HG03378 (cell line): ENCODE measurements at regions not wholly inside any gene's neighbourhood (a gene's known extent, or its start where the extent isn't known, plus 50 kb on each side); places are given as distances from the start of the nearest gene placed in this dataset.

Experiments
- ATAC-seq: cut with Tn5 transposase; IDR thresholded peaks from one replicate; pipeline ENCODE4 v1.9.1; 2021; ENCODE audit warnings: mild to moderate bottlenecking, moderate library complexity; ENCODE audit not compliant: unreplicated experiment

DNA sequence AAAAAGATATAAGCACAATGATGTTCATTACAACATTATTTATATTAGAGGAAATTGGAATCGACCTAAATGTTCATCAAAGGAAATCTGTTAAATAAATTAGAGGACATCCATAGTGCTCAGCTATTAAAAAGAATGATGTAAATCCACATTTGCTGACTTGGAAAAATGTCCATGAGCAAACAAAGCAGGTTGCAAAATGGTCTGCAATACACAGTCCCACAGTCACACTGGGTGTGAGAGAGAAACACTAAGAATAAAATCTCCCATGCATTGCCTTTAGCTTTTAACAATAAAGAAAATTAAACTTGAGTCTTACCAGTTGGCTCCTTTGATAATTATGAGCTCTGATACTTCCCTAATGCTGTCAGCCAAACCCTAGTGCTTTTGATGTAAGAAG is 811.1 kb upstream of the SALL3 start:
- no peak for ATAC-seq

DNA sequence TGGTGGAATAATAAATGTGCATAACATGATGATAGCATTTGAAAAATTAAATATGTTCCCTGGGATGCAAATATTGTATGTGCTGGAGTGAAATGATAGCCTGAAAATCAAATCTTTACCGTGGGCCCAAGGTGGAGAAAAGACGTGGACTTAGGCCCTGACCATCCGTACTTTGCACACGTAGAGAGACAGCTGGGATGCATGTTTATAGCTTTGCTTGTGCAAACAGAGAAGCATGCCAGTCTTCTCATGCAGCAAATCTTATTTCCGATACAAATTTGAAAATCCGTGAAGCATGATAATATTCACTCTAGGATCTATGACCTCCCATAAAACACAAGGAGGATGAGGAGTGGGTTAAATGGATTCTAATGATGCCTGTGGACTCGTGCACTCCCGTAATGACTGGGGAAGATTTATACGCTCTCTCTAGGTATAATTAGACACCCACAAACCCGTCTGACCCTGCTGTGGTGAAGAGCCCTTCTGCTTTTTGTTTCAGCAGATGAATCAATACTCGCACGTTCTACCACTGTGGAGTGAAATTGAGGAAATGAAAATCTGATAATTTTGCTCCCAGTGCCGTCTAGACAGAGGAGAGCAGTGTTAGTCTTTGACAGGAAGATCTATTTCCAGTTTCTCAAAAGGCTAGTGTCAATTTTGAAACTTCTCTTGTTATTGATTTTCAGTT is 810.3 kb upstream of the SALL3 start:
- ATAC-seq, result no peak

DNA sequence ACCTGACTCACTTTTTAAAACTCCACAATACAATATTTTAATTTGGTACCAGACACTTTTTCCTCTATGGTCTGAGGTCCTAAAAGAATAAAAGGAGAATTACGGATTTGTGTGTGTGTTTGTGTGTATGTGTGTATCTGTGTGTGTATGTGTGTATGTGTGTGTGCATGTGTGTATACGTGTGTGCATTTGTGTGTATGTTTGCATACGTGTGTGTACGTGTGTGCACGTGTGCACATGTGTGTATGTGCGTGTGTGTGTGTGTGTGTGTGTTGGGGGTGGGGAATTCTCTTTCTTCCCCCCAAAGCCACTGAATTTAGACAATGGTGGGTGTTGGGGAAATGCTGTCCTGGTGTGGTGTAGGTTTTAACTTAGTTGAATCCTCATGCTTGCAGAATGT is 807.7 kb upstream of the SALL3 start:
- no peak for ATAC-seq

DNA sequence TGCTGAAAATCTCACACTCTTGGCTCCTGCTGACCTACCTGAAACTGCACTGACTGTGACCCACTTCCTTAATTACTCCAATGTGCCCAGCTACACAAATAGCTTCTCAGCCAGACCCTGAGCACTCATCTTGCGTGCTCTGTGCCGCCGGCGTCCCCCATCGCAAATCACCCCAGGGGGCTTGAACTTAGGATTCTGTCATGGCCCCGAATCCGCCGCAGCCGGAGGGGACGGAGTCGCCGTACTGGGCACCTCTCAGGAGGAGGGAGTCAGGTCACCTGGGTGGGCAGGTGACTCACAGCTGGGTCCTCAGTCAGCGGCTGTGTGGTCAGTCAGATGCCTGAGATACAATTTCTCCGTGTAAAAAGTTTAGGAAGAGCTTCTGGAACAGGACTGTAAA is 804.9 kb upstream of the SALL3 start:
- ATAC-seq, result no peak

DNA sequence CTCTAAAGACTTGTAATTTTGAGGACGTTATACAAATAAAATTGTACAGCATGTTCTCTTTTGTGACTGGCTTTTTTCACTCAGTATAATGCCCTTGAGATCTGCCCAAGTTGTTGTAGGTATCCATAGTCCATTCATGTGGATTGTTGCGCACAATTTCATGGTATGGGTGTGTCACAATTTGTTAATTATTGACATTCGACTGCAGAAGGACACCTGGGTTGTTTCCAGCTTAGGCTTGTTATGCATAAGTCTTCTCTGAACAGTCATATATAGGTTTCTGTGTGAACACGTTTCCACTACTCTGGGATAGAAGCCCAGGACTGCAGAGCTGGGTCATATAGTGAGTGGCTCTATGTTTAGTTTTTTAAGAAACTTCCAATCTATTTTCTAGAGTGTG is 800.8 kb upstream of the SALL3 start:
- ATAC-seq, result no peak

DNA sequence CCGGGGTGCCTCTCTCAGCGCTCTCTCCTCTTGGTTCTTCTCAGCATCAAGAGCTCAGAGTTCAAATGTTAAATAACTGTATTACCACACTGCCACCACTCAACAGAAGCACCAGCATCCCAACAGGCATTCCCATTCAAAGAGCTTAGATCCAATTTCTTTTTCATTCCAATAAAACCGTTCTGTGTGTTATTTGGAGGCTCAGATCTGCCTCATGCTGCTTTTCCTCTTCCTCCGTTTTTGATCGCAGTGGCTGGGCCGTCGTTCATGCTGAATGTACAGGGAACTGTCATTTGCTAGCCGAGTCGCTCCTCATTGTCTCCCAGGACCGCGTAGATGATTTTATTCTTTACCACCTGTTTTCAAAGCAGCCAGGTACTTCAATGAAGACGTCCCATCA is 798.9 kb upstream of the SALL3 start:
- ATAC-seq, result no peak

DNA sequence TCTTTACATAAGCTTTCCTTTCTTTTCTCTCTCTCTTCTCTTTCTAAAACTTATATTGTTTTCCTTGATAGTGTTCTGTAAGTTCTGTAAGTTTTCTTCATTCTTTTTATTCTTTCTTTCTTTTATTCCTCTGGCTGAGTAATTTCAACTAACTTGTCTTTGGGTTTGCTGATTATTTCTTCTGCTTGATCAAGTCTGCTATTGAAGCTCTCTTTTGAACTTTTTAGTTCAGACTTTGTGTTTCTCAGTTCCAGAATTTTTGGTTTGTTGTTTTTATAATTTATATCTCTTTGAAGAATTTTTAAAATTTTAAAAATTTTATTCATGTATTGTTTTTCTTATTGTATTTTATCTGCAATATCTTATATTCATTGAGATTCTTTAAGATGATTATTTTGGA is 795.8 kb upstream of the SALL3 start:
- ATAC-seq, result no peak

DNA sequence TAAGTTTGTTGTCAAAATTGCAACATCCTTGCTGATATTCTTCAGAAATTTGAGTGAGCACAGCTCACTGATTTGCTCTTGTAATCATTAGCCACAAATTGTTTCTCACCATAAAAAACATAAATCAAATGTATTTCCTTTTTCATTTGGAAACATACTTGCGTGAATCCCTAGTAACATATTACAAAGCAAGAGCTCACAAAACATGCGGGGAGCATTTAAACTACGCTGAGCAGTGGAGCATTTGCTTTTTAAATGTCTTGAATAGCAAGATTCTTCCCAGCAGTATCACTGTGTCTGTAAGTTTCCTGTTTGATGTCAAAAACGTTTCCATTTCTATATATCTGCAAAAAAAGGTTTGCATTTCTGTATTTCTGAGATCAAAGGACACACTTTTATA is 788.3 kb upstream of the SALL3 start:
- ATAC-seq, result no peak

DNA sequence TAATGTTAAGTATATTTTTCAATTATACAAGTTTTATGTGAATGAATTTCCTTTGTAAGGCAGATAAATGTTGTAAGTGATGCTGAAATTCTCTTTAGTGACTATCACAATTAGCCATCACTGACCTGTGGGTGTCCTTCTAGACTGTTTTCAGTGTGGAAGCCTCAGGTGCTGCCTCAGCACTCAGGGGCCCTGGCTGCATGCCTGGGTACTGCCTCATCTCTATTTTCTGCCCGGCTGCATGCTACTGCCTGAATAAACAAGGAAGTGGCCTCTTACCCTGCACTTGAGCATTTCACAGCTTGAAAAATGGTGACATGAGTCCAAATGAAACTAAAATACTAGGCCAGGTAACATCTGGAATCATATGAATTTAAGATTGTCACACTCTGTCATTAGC is 787.6 kb upstream of the SALL3 start:
- ATAC-seq, result no peak

DNA sequence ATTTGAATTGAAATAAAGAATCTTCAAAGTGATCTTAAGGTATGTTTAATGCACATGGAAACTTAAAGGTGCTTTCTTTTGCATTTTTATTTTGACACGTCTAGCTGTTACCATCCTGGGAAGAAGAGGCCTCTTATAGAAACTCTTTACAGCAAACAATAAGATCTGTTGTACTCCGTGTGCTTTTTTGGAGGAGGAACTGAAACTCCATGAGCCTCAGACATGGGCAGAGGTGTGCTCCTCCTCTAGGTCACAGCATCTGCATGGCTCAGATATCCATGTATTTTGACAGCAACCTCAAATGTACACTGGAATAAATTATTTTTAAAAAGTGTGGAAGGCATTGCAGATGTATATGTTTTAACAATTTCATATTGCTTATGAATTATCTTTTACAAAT is 783.3 kb upstream of the SALL3 start:
- ATAC-seq, result no peak

DNA sequence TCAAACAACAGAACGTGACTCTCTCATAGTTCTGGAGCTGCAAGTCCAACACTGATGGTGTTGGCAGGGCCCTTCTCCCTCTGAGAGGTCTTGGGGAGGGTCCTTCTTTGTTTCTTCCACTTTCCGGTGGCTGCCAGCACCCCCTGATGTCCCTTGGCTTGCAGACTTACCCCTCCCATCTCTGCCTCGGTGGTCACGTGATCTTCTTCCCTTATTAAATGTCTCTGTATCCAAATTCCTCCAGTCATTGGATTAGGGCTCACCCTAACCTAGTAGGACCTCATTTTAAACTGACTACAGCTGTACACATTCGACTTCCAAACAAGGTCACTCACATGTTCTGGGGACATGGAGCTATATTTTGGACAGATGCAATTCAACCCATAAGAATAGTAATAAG is 780.6 kb upstream of the SALL3 start:
- ATAC-seq, result no peak

DNA sequence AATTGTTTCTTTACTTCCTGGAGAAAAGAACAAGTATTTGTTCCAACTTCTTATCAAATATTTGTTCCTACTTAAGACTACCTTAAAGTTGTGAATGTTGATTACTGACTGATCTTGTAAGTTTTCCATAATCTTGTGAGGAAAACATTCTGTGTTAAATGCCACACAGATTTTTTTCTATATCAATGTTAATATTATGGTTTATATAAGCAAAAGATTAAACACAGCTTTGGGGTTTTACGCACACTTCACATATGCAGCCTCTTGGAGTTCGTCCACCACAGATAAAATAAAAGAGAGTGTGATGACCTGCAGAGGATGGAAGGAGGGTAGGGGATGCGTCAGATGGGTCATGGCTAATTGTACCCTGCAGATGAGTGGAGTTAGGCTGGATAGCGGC is 780.0 kb upstream of the SALL3 start:
- no peak for ATAC-seq

DNA sequence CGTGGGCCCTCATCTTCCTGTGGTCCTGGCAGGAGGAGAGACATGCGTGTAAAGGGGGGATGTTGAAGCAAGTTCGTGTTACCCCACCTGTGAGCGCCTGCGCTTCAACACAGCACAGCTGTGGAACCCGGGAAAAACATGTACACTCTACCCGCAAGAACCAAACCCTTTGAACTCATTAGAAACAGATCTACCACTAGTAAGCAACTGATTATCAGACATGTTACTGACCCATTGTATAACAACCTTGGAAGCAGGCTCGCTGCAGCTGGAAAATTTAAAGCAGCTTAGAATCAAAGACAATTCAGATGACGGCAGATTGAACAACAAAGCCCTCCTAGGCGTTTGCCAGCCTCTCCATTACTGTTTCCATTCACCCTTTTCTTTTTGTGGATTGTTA is 771.7 kb upstream of the SALL3 start:
- no peak for ATAC-seq

DNA sequence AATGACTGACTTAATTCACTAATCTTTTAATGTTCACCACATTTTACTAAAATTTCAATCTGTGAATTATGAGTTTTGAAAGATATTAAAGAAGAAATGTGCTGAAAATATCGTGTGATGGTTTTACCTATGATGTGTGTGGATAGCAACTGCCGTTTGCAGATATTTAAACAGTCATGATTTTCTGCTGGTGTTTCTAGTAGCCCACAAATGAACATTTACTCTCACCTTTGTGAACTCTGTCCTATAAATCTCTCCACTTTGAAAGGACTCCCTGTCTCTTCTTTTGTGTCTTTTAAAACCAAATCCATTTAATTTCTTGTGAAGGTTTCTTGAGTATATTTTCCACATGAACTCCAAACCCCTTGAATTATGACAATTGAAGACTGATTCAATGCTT is 771.2 kb upstream of the SALL3 start:
- no peak for ATAC-seq

DNA sequence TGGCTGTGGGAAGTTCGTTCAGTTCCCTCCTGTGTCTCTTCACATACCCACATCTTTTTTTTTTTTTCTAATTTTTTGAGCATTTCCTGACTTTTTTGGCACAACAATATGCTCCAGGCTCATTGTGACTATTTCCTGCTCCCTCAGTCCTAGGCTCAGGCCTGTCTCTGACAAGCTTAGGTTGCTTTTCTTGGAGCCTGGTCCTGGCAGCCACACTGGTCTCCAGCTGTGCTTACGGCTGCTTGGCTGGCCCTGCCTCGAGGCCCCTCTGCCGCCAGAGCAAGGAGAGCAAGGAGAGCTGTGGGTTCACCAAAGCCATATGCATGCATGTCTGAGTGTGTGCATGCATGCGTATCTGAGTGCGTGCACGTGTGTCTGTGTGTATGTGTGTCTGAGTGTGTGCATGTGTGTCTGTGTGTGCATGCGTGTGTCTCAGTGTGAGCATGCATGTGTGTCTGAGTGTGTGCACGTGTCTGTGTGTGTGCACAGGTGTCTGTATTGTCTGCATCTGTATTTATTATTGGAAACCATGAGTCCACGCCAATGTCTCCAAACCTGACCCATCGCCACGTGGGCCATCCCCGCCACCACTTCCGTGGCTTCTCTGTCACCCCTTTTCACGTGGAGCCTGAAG is 766.1 kb upstream of the SALL3 start:
- ATAC-seq, result no peak

DNA sequence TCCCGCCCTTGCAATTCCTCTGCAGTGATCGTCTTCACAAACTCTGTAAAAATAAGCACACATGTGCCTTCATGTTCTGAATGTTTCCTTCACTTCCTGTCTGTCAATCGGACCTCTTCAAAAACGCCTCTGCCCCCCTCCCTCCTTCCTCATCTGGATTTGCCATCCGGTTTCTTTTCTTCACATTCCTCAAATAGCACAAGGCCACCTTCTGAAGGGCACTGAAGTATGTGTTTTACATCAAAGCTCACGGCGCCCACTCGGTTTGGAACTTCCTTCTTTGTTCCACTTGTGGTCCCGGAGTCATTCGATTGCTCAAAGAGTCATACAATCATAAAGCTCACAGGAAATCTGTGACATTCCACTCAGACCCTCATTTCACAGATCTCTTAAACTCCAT is 758.1 kb upstream of the SALL3 start:
- no peak for ATAC-seq

DNA sequence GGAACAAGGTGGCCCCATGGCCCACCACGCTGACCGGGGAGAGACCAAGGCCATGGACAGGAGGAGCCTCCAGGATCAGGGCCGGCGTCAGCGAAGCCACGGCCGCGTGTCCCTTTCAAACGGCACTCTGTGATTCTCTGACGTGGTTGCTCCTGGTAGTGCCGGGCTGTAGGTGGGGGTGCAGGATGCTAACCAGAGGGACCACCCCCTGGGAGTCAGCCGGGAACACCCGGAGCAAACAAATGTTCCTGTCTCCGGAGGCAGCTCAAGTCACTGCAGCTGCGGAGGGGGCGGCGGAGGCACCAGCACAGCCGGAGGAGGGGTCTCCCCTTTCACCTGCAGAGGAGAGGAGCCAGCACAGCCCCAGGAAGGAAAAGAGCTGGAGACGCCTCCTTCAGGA is 750.6 kb upstream of the SALL3 start:
- no peak for ATAC-seq

DNA sequence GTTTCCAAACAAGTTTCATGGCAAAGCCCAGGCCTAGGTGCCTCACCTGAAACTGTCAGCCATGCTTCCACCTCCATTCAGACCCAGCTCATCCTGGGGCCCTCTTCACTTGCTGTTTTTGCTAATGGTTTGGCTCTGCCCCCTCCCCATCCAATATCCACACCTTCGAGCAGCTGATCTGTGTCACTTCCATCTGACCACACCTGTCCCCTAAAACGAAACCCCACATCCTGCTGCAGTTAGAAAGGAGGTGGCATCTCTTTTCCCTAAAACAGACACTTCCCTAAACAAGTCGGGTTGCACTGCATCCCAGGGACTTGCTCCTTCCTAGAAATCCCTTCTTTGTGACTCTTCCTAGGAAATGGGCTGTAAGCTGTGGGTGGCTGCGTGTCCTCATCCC is 748.7 kb upstream of the SALL3 start:
- ATAC-seq, result no peak

DNA sequence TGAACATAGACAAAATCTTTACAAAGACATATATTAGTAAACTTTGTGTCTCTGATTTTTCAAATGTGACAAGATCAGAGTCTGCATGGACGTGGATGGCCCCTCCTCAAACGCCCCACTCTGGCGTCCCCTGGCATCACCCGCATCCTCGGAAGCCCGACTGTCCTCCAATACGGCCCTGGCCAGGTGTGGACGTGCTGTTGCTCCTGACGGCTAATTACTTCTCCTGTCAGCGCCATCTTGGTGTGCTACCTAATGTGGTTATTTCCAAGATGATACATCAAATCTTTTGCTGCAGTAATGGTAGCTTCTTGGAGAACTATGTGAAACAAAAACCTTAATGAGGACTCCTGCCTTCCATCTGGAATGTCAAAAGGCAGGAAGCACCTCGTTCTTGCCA is 747.4 kb upstream of the SALL3 start:
- ATAC-seq, result no peak

DNA sequence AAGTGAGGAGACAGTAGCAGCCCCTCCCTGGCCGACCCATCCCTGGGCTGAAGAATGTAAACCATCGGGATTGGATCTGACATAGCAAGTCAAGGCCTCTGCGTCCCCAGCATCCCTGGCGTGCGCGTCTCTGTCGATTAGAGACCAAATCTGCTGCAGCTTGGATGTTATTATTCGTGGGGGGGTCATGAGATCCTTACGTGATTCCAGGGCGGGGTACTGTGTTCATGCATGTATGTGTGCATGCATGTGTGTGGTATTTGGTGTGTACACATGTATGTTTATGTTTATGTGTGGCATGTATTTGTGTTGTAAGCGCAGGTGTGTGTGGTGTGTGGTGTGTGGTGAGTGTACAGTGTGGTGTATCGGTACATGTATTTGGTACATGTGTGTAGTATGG is 741.8 kb upstream of the SALL3 start:
- ATAC-seq, result no peak

DNA sequence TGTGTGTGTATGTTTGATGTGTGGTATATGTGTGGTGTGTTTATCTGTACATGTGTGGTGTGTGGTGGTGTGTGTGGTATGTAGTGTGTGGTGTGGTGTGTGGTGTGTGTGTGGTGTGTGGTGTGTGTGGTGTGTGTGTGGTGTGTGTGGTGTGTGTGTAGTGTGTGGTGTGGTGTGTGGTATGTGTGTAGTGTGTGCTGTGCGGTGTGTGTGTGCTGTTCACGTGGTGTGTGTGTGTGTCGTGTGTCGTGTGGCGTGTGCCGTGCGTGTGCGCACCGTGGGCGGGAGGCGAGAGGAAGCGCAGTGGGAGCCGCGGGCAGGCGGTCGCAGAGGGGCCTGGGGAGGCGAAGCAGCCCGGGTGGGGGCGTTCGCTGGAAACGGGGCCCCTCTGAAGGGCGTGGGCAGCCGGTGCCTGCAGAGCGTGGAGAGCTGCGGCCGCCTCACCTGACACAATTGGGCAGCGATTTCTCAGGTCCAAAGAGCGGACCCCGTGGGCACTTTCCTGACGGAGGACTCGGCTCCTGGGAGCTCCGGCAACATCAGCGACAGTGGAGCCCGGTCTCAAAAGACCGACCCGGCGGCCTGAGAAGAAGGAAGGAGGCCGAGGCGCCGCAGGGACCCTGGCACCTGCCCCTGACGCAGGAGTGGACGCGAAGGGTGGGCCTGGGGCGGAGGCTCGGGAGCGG is 741.1 kb upstream of the SALL3 start:
- no peak for ATAC-seq

DNA sequence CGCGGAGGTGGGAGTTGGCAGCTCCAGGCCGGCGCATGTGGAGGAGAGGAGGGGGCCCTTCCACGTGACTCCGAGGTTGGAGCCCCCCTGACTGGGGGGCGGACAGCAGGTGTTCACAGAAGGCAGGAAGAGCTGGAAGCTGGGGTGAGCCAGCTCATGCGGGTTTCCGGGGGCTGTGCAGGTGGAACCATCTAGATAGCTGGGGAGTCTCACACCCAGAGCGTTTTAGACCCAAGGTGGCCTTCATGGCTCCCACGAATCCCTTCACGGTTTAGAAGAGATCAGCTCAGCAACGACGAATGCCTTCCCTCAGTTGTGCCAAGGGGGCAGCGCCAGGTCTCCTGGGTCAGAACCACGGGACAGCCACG is 740.5 kb upstream of the SALL3 start:
- no peak for ATAC-seq

DNA sequence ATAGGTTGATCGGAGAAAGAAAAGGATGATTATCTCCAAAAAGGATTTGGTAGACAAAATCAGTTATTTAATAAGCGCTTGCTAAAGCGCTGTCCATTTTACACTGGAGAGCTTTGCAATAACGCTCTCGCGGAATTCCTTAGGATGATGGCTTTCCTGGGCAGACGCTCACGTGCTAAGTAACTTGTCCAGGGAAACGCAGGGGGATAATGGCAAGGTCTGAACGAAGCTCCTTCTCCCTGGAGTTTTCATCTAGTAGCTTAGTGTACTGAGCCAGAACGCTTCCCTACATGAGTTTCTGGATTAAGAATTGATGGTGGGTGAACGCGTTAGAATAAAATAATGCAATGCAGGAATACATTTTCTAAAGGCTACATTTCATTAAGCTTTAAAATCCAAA is 739.5 kb upstream of the SALL3 start:
- ATAC-seq, result no peak
